ENCODE measurements at regions not wholly inside any gene's neighbourhood (a gene's known extent, or its start where the extent isn't known, plus 50 kb on each side); places are given as distances from the start of the nearest gene placed in this dataset.

- no peak for TF ChIP-seq POLR2A (IDR thresholded peaks at IDR 0.05)
- no peak for TF ChIP-seq EP300 (IDR thresholded peaks at IDR 0.05)
Observed at GRCh38 chr10:80988755-80989154, 451.1 kb downstream of the SH2D4B start.
